HUES64 (cell line): ENCODE measurements at regions not wholly inside any gene's neighbourhood (a gene's known extent, or its start where the extent isn't known, plus 50 kb on each side); places are given as distances from the start of the nearest gene placed in this dataset.

ENCODE experiments used
- H3K27ac ChIP-seq: 2 replicates; pipeline ENCODE4 v1.7.0; 2013; ENCODE audit warnings: low read depth, low read length, inconsistent platforms
- H3K27me3 ChIP-seq: 2 replicates; pipeline ENCODE4 v1.6.1; 2013; ENCODE audit warnings: mild to moderate bottlenecking, low read length; ENCODE audit not compliant: insufficient read depth
- H3K36me3 ChIP-seq: 2 replicates; pipeline ENCODE4 v1.6.1; 2013; ENCODE audit warnings: mild to moderate bottlenecking, low read length; ENCODE audit not compliant: insufficient read depth
- H3K4me1 ChIP-seq: 2 replicates; pipeline ENCODE4 v1.6.1; 2013; ENCODE audit warnings: mild to moderate bottlenecking, low read length, moderate library complexity; ENCODE audit not compliant: insufficient read depth
- H3K4me3 ChIP-seq: 2 replicates; pipeline ENCODE4 v1.5.1; 2013; ENCODE audit warnings: mild to moderate bottlenecking, low read length, moderate library complexity
- H3K9ac ChIP-seq: 2 replicates; pipeline ENCODE4 v1.6.1; 2013; ENCODE audit warnings: mild to moderate bottlenecking, low read depth, low read length
- H3K9me3 ChIP-seq: 2 replicates; pipeline ENCODE4 v1.6.1; 2013; ENCODE audit warnings: low read depth, low read length; ENCODE audit not compliant: insufficient read depth
- WGBS: fragments of 150-250, 120-280 bp; methylation state at CpG from one replicate; pipeline ENCODE4 v1.1.7; 2013; ENCODE audit warnings: missing lambda C conversion rate; 5-methylcytosine and 5-hydroxymethylcytosine counted together

- H3K27me3 ChIP-seq: no peaks in the 10 kb centered on the region
Measured at GRCh38 chr12:105736498-105736897, 402.3 kb downstream of the NUAK1 start.

GRCh38 chr12:105738051-105738450 lies 400.7 kb downstream of the NUAK1 start:
- 94% methylated on average over 8 of the region's 9 CpGs for WGBS
- H3K27me3 ChIP-seq: no peaks in the 10 kb centered on the region
- no peaks in the 10 kb centered on the region for H3K9me3 ChIP-seq
- H3K4me3 ChIP-seq: no peak overlapping the region
- no peaks in the 10 kb centered on the region for H3K36me3 ChIP-seq
- peaks cover 39% of the 10 kb centered on the region for H3K4me1 ChIP-seq
- no peak overlapping the region for H3K27ac ChIP-seq
- H3K9ac ChIP-seq: no peak overlapping the region

More at GRCh38 chr12:105736498-105736897, 402.3 kb downstream of the NUAK1 start:
- Histone ChIP-seq H3K4me1 (peaks cover 35% of the 10 kb centered on the region), H3K27ac (no peak overlapping the region), H3K36me3 (no peaks in the 10 kb centered on the region), H3K9ac (no peak overlapping the region), H3K9me3 (no peaks in the 10 kb centered on the region), H3K4me3 (no peak overlapping the region)
- WGBS: 67% methylated on average over 4 of the region's 5 CpGs

- no peaks in the 10 kb centered on the region for H3K36me3 ChIP-seq
- no peak overlapping the region for H3K9ac ChIP-seq
- peak overlapping the region; percentile 65 for H3K27ac ChIP-seq
- H3K4me3 ChIP-seq: no peak overlapping the region
- H3K9me3 ChIP-seq: no peaks in the 10 kb centered on the region
- peaks cover 55% of the 10 kb centered on the region for H3K4me1 ChIP-seq
- no peaks in the 10 kb centered on the region for H3K27me3 ChIP-seq
- 3% methylated on average over 2 of the region's 2 CpGs for WGBS
Measured at GRCh38 chr12:105740369-105740768, 398.4 kb downstream of the NUAK1 start.

GRCh38 chr12:105740970-105741725 lies 397.6 kb downstream of the NUAK1 start:
- Histone ChIP-seq H3K27ac (peak overlapping the region; percentile 65), H3K4me1 (peaks cover 54% of the 10 kb centered on the region), H3K4me3 (no peak overlapping the region), H3K9me3 (no peaks in the 10 kb centered on the region), H3K36me3 (no peaks in the 10 kb centered on the region), H3K9ac (no peak overlapping the region), H3K27me3 (no peaks in the 10 kb centered on the region)
- 75% methylated on average over 9 of the region's 9 CpGs for WGBS

GRCh38 chr12:105741786-105742566 lies 396.8 kb downstream of the NUAK1 start:
- Histone ChIP-seq H3K9me3 (no peaks in the 10 kb centered on the region), H3K9ac (no peak overlapping the region), H3K36me3 (no peaks in the 10 kb centered on the region), H3K4me3 (no peak overlapping the region), H3K27me3 (no peaks in the 10 kb centered on the region), H3K27ac (no peak overlapping the region), H3K4me1 (peaks cover 47% of the 10 kb centered on the region)
- WGBS: 90% methylated on average over 9 of the region's 9 CpGs

GRCh38 chr12:105742567-105742874 lies 396.2 kb downstream of the NUAK1 start:
- 94% methylated on average over 3 of the region's 3 CpGs for WGBS
- peaks cover 47% of the 10 kb centered on the region for H3K4me1 ChIP-seq
- H3K9me3 ChIP-seq: no peaks in the 10 kb centered on the region
- no peak overlapping the region for H3K27ac ChIP-seq
- no peak overlapping the region for H3K4me3 ChIP-seq
- H3K27me3 ChIP-seq: no peaks in the 10 kb centered on the region
- H3K36me3 ChIP-seq: no peaks in the 10 kb centered on the region
- no peak overlapping the region for H3K9ac ChIP-seq

- Histone ChIP-seq H3K9ac (no peak overlapping the region), H3K27ac (peak overlapping the region; percentile 8; the same call in 1 of the 2 replicates), H3K4me3 (no peak overlapping the region), H3K27me3 (no peaks in the 10 kb centered on the region), H3K9me3 (no peaks in the 10 kb centered on the region), H3K36me3 (no peaks in the 10 kb centered on the region), H3K4me1 (peaks cover 40% of the 10 kb centered on the region)
- WGBS: 42% methylated on average over 4 of the region's 4 CpGs
Measured at GRCh38 chr12:105744371-105745058, 394.2 kb downstream of the NUAK1 start.

GRCh38 chr12:105745811-105746210 lies 392.9 kb downstream of the NUAK1 start:
- Histone ChIP-seq H3K4me1 (peaks cover 27% of the 10 kb centered on the region), H3K4me3 (no peak overlapping the region), H3K36me3 (no peaks in the 10 kb centered on the region), H3K9me3 (no peaks in the 10 kb centered on the region), H3K27ac (no peak overlapping the region), H3K27me3 (no peaks in the 10 kb centered on the region), H3K9ac (no peak overlapping the region)
- WGBS: 97% methylated on average over 4 of the region's 4 CpGs

GRCh38 chr12:105748806-105749600 lies 389.8 kb downstream of the NUAK1 start:
- H3K9me3 ChIP-seq: no peaks in the 10 kb centered on the region
- WGBS: 90% methylated on average over 8 of the region's 9 CpGs
- peaks cover 9% of the 10 kb centered on the region for H3K4me1 ChIP-seq
- H3K36me3 ChIP-seq: no peaks in the 10 kb centered on the region
- no peaks in the 10 kb centered on the region for H3K27me3 ChIP-seq
- H3K9ac ChIP-seq: no peak overlapping the region
- no peak overlapping the region for H3K4me3 ChIP-seq
- H3K27ac ChIP-seq: no peak overlapping the region

- Histone ChIP-seq H3K27me3 (no peaks in the 10 kb centered on the region), H3K9ac (no peak overlapping the region), H3K4me3 (no peak overlapping the region), H3K9me3 (no peaks in the 10 kb centered on the region), H3K27ac (no peak overlapping the region), H3K36me3 (no peaks in the 10 kb centered on the region), H3K4me1 (peaks cover 3% of the 10 kb centered on the region)
- WGBS: 92% methylated on average over 2 of the region's 2 CpGs
Measured at GRCh38 chr12:105750096-105750495, 388.7 kb downstream of the NUAK1 start.
